Lower lobe of right lung (tissue), 2 donors: ENCODE measurements at regions not wholly inside any gene's neighbourhood (a gene's known extent, or its start where the extent isn't known, plus 50 kb on each side); places are given as distances from the start of the nearest gene placed in this dataset.

Experiments used
- ATAC-seq, 2 donors: fragments of 200-7000 bp; cut with Tn5 transposase; one replicate each; pipeline ENCODE4 v1.9.1; 2020 to 2022; ENCODE audit warnings: mild to moderate bottlenecking in 2 of 2, moderate library complexity in 2 of 2
- DNase-seq: peaks from one replicate; pipeline ENCODE4 v3.0.0-alpha.2; 2020
- H3K27ac ChIP-seq: fragments of 200-600 bp; one replicate; pipeline ENCODE4 v1.8.0; 2022
- H3K27me3 ChIP-seq: fragments of 200-600 bp; one replicate; pipeline ENCODE4 v1.8.0; 2022; ENCODE audit warnings: low read depth
- H3K36me3 ChIP-seq: fragments of 200-600 bp; one replicate; pipeline ENCODE4 v1.8.0; 2022; ENCODE audit warnings: mild to moderate bottlenecking
- H3K4me1 ChIP-seq: fragments of 200-600 bp; one replicate; pipeline ENCODE4 v1.8.0; 2022
- H3K4me3 ChIP-seq: fragments of 200-600 bp; one replicate; pipeline ENCODE4 v1.8.0; 2022; ENCODE audit warnings: mild to moderate bottlenecking
- H3K9me3 ChIP-seq: fragments of 200-600 bp; one replicate; pipeline ENCODE4 v1.8.0; 2022
- CTCF ChIP-seq: fragments of 200-600 bp; IDR thresholded peaks from one replicate; pipeline ENCODE4 v1.8.0; 2022; ENCODE audit warnings: antibody characterized with exemption, mild to moderate bottlenecking
- intact Hi-C: fragments of 100-400 bp; cut with DNase I; formaldehyde crosslinking; loops from one replicate; pipeline ENCODE4 v1.11.0; 2022
- donor health status: DM: no; HTN: yes; CAD: no; lungs with severe emphysema.

DNA sequence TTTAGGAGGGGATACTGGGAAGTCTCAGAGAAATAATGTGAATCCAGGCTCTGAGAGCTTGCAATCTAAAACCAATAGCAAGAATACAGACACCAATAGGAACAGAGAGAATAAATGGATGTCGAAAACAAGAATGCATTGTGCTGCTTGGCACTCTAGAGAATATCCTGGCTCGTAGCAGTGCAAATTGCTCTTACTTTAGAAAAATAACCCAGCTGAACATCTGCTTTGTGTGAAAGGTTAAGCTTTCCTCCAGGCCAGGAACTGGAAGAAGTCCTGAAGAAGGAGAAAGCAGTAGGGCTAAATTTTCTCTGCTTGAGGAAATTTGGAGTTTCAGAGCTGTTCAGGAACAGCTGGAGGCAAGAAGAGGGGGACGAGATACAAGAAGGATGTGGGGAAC lies 382.3 kb downstream of the HHIPL2 start:
- Histone ChIP-seq H3K36me3 (no peaks in the 10 kb centered on the region), H3K9me3 (no peaks in the 10 kb centered on the region), H3K4me1 (no peaks in the 10 kb centered on the region), H3K27me3 (no peaks in the 10 kb centered on the region), H3K4me3 (no peak overlapping the region), H3K27ac (no peak overlapping the region)
- no peak for TF ChIP-seq CTCF
- DNase-seq (no peak), ATAC-seq (no peak)
- intact Hi-C loops: no loop called here

- peaks cover under 1% of the 10 kb centered on the region for H3K9me3 ChIP-seq
- no peaks in the 10 kb centered on the region for H3K27me3 ChIP-seq
- no peaks in the 10 kb centered on the region for H3K4me1 ChIP-seq
- no peak for DNase-seq
- no peak for ATAC-seq
- H3K27ac ChIP-seq: no peak overlapping the region
- no peak for TF ChIP-seq CTCF
- no peak overlapping the region for H3K4me3 ChIP-seq
- intact Hi-C loops: no loop called here
- H3K36me3 ChIP-seq: no peaks in the 10 kb centered on the region
These were observed 384.0 kb downstream of the HHIPL2 start for GRCh38 chr1:222163895-222164294.

GRCh38 chr1:222161676-222162075 lies 386.2 kb downstream of the HHIPL2 start:
- Histone ChIP-seq H3K27me3 (no peaks in the 10 kb centered on the region), H3K4me3 (no peak overlapping the region), H3K36me3 (no peaks in the 10 kb centered on the region), H3K4me1 (no peaks in the 10 kb centered on the region), H3K9me3 (peaks cover 17% of the 10 kb centered on the region), H3K27ac (no peak overlapping the region)
- no peak for TF ChIP-seq CTCF
- intact Hi-C loops: no loop called here
- DNase-seq (no peak), ATAC-seq (no peak)

- DNase-seq (no peak), ATAC-seq (no peak)
- Histone ChIP-seq H3K36me3 (no peaks in the 10 kb centered on the region), H3K9me3 (peaks cover 17% of the 10 kb centered on the region), H3K27me3 (no peaks in the 10 kb centered on the region), H3K4me1 (no peaks in the 10 kb centered on the region), H3K27ac (no peak overlapping the region), H3K4me3 (no peak overlapping the region)
- no peak for TF ChIP-seq CTCF
- intact Hi-C loops: no loop called here
These were observed 390.3 kb downstream of the HHIPL2 start for GRCh38 chr1:222157612-222158011.

GRCh38 chr1:222140206-222140605 lies 398.3 kb upstream of the DUSP10 start:
- intact Hi-C loops: no loop called here
- Histone ChIP-seq H3K4me3 (no peak overlapping the region), H3K4me1 (no peaks in the 10 kb centered on the region), H3K36me3 (no peaks in the 10 kb centered on the region), H3K27me3 (no peaks in the 10 kb centered on the region), H3K9me3 (no peaks in the 10 kb centered on the region), H3K27ac (no peak overlapping the region)
- ATAC-seq (no peak), DNase-seq (no peak)
- no peak for TF ChIP-seq CTCF

DNA sequence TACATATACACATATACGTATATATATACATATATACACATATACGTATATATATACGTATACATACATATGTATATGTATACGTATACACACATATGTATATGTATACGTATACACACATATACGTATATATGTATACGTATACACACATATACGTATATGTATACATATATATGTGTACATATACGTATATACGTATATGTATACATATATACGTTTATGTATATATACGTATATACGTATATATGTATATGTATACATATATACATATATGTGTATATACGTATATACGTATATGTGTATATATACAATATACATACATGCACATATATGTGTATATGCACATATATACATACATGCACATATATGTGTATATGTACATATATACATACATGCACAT lies 396.2 kb upstream of the DUSP10 start:
- Histone ChIP-seq H3K36me3 (no peaks in the 10 kb centered on the region), H3K4me1 (no peaks in the 10 kb centered on the region), H3K4me3 (no peak overlapping the region), H3K9me3 (no peaks in the 10 kb centered on the region), H3K27ac (no peak overlapping the region), H3K27me3 (no peaks in the 10 kb centered on the region)
- intact Hi-C loops: no loop called here
- ATAC-seq: no peak
- no peak for DNase-seq
- TF ChIP-seq CTCF: no peak
